A549 (cell line): ENCODE measurements at regions not wholly inside any gene's neighbourhood (a gene's known extent, or its start where the extent isn't known, plus 50 kb on each side); places are given as distances from the start of the nearest gene placed in this dataset.

Source experiments
- CEBPB ChIP-seq, 2 experiments: fragments of >200 bp in 1 of 2; sonication (Bioruptor Twin) in 1 of 2; formaldehyde crosslinking in 1 of 2; IDR thresholded peaks; 2 replicates each; pipeline ENCODE4 v1.6.1; 2012 to 2016
- CHD4 ChIP-seq: fragments of 200-600 bp; sonication (generic); IDR thresholded peaks from 2 replicates; pipeline ENCODE4 v1.6.1; 2016; ENCODE audit warnings: antibody characterized with exemption, mild to moderate bottlenecking, borderline replicate concordance
- CTCF ChIP-seq: fragments of >200 bp; sonication (Bioruptor Twin); formaldehyde crosslinking; IDR thresholded peaks from 3 replicates; pipeline ENCODE4 v1.5.1; 2016
- TP53 ChIP-seq: fragments of 250-450 bp; sonication (Bioruptor Pico); IDR thresholded peaks from 2 replicates; pipeline ENCODE4 v1.5.0; 2021; ENCODE audit warnings: mild to moderate bottlenecking, moderate library complexity

DNA sequence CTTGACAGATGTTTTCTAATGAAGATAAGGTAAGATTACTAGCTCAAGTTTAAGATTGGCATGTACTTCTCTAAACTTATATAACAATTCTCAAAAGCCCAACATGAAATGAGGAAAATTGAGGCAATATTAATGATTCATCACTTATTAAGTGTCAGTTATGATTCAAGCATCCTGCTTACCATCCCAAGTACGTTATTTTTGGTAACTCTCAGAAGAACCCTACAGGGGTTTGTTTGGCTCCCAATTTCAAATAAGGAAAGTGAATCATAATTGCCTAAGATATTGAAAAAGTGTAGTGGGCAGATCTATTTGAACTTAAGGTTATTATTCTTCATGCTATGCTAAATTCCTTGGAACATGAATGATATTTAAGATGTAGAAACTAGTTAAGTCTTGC lies 387.9 kb upstream of the TENM3 start:
- TF ChIP-seq CEBPB (IDR thresholded peaks at IDR 0.05) (no peak), CHD4 (no peak), TP53 (CRISPR knock-in tag) (no peak), CTCF (no peak)
